GM18517 (cell line): ENCODE measurements at regions not wholly inside any gene's neighbourhood (a gene's known extent, or its start where the extent isn't known, plus 50 kb on each side); places are given as distances from the start of the nearest gene placed in this dataset.
"Not testable (repeated sequence)": the region's sequence is repeated elsewhere in the genome, so short reads cannot be mapped to it uniquely, and the experiment has no call there.

Source experiments
- ATAC-seq: cut with Tn5 transposase; IDR thresholded peaks from one replicate; pipeline ENCODE4 v1.9.1; 2021; ENCODE audit warnings: mild to moderate bottlenecking, moderate library complexity; ENCODE audit not compliant: unreplicated experiment

- no peak for ATAC-seq
Measured at GRCh38 chr11:86148345-86148747, 79.5 kb upstream of the PICALM start.

DNA sequence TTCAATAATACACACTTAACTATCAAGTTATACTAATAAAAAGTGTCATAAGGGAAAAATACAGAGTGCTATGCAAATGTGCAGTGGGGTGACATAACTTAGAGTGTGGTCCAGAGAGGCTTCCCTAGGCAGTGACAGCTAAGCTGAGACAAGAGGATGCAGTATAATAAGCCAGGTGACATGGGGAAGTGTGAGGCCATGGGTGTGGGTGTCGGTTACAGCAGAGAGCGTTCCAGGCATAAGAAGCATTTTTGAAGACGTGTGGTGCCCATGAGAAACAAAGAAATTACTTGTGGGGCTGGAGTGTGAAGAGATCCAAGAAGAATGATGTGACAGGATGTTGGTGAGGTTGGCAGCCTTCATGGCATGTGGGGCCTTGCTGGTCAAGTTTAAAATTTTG, 78.1 kb upstream of the PICALM start:
- ATAC-seq, result no peak

DNA sequence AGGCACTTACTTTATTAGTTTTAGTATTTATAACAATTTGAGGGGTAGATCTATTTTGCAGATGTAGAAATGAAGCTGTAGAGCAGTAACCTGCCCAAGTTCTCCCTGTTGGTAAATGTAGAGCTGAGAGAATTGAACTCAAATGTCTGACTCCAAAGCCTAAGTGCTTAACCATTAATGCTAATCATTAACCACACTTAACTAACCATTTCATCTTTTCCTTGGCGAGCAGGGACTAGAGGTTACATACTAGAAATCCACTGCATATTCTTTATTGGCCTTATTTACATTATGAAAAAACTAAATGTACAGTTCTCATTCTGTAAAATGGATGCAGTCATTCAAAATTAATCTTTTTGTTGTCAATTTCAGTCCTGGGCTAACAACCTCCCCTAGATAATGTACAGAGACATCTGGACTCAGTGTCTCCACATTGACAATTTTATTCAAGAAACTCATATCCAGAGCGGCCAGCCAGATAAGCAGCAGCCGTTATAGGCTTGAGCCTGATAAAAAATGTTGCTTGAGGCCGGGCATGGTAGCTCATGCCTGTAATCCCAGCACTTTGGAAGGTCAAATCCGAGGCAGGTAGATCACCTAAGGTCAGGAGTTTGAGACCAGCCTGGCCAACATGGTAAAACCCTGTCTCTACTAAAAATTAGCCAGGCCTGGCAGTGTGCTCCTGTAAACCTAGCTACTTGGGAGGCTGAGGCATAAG, 76.7 kb upstream of the PICALM start:
- ATAC-seq, result peak; percentile 46

DNA sequence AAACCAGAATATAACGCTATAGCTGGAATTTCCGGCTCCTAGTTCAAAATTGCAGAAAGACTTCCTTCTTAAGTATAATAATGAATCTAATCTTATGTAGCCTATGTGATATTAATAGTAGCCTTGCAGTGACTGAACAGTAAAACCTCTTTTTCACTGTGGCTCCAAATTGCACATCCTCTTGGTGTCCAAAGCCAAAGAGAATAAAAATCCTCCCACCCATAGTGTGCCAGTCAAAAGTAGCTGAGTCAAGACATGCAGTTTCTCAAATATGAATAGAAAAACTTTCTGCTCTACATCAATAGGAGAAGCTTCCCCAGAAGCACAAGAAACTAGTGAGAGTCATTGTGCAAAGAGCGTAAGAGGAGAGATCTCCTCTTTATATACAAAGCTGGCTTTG, 76.0 kb upstream of the PICALM start:
- no peak for ATAC-seq

GRCh38 chr11:86144087-86144486, 75.2 kb upstream of the PICALM start:
- ATAC-seq, result not testable (repeated sequence)

- ATAC-seq, result no peak
Measured at GRCh38 chr11:86143087-86144030, 74.5 kb upstream of the PICALM start.

DNA sequence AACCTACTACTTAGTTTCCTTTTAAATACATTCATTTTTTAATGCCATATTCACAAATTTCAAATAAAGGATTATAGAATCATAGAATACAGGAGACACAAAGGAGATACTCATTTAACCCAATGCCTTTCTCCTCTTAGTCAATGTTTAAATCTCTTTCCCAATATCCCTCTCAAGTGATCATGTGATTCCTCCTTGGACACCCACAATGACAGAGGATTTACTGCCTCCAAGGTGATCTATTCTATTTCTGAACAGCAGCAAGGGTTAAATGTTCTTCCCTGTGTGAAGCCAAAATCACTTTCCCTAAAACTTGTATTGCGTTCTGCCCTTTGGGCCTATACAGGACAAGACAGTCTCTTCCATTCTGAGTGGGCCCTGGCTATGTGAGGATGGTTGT, 73.3 kb upstream of the PICALM start:
- no peak for ATAC-seq

DNA sequence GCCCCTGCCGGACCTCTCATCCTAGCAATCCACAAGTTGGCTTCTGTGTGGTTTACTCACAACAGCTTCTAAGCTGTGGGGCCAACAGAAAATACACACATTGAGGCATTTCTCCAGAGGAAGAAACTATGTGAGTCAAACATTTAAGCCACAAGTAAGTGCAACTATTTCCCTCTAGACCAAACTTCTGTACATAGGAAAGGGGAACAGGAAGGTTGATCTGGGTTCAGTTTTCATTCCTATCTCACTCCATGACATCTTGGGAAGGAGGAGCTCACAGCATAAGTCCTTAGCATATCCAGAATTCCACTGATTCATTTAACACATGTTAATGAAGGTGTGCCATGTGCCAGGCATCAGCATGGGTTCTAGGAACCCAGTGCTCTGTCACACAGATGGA, 72.8 kb upstream of the PICALM start:
- ATAC-seq, result no peak

DNA sequence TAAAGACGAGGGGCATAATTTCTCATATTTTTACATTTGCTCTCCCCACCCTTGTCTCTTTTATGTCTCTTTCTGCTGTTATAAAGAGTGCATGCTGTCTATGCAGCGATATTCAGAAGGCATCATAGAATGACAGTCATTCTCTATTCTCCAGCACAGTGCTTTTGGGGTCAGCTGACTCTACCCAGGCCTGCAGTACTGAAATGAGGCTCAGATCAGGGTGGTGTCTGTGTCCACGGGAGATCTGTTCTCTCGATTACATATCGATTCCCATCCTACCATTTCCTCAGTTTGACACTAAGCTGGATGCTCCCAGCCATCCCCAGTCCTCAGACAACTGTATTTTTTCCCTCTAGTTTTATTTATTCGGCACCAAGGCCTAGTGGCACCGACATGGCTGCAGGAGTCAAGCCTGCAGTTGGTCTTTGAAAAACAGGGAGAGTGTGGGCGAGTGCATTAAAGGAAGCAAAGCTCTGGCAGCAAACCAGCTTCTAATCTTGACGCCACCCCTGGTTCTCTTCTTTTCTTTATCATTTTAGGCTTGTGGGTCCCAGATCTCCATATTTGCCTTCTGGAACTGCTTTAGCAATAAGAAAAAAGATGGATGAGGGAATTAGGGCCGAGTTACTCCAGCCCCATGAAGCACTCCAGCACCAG, 71.6 kb upstream of the PICALM start:
- no peak for ATAC-seq

- peak; percentile 75 for ATAC-seq
Measured at GRCh38 chr11:86138958-86139357, 70.1 kb upstream of the PICALM start.

DNA sequence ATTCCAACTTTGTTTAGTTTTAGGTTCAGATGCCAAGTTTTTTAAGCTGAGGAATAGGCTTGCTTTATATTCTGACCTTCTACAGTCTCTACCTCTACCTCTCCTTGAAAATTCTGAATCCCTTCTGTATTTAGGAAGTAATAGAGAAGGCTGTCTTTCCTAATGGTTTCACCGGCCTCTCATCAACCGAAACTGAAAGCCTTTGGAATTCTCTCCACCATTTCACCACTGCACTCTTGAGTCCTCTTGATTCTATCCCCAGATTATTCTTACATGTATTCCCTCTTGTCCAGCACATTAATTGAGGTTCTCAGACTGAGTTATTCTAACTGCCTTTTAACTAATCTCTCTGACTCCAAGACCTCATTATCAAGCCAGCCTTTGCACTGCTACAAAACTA, 67.7 kb upstream of the PICALM start:
- no peak for ATAC-seq

- no peak for ATAC-seq
Measured at GRCh38 chr11:86135319-86135714, 66.4 kb upstream of the PICALM start.

DNA sequence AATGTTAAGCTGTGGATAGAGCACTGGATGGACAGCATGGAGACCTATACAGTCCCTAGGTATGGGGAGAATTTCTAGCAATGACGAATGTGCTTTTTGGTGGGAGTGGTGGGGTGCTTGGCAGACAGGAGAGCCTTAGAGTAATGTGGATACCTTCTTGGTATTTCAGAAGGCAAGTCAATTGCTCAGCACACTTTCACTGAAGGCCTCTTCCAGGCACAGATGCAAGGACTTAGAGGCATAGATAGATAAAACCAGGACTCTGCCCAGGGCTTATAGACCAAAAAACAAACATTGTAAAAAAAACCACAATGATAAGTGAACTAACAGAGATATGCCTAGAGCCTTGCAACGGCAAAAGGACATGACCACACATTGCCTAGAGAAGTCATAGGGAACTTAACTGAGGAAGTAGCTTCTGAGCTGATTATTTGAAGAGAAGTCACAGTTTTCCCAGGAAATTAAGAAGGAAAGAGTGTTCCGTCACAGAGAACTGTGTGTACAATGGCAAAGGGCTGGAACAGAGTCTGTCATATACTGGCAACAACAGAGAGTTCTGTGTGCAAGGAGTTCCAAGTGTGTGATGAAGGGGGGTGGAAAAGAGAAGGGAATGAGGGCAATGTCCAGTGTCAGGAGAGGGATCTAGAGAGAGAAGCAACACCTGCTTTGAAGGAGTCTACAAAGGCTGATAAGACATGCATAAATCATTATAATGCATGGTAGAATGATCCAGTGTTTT, 65.9 kb upstream of the PICALM start:
- ATAC-seq, result no peak

GRCh38 chr11:86132667-86133249, 63.9 kb upstream of the PICALM start:
- ATAC-seq, result no peak

DNA sequence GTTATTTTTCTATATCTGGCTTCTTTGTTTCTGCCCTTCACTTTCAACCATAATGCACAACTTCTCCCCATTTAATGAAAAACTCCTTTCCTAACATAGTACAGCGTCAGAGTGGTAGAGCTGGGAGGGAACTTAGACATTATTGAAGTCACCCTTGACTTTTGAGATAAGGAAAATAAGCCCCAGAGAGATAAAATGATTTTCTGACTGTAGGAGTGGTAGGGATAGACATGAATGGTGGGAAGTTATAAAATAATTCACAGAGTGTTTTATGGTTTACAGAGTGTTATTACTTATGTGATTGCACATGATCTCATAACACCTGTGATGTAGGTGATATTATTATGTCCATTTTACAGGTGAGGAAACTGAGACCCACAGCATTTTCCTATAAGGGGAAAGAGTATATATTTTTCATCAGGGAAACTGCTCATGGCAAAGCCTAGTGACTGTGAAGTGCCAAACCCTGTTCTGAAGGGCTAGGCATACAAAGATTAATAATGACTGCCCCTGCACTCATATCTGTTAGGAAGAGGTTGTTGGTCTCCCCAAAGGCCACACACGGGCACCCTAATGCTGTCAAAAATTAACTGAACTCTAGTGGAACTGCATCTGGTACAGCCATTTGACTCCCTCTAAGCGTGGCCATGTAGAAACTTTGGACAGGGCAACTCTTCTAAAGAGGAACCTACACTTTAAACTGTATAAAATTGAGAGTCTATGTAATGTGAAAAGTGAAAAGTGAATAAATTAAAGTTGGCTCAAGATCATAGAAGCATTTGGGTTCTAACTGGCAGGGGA, 61.1 kb upstream of the PICALM start:
- no peak for ATAC-seq

GRCh38 chr11:86128914-86129313, 60.0 kb upstream of the PICALM start:
- ATAC-seq, result no peak

- no peak for ATAC-seq
Measured at GRCh38 chr11:86126862-86127261, 58.0 kb upstream of the PICALM start.

DNA sequence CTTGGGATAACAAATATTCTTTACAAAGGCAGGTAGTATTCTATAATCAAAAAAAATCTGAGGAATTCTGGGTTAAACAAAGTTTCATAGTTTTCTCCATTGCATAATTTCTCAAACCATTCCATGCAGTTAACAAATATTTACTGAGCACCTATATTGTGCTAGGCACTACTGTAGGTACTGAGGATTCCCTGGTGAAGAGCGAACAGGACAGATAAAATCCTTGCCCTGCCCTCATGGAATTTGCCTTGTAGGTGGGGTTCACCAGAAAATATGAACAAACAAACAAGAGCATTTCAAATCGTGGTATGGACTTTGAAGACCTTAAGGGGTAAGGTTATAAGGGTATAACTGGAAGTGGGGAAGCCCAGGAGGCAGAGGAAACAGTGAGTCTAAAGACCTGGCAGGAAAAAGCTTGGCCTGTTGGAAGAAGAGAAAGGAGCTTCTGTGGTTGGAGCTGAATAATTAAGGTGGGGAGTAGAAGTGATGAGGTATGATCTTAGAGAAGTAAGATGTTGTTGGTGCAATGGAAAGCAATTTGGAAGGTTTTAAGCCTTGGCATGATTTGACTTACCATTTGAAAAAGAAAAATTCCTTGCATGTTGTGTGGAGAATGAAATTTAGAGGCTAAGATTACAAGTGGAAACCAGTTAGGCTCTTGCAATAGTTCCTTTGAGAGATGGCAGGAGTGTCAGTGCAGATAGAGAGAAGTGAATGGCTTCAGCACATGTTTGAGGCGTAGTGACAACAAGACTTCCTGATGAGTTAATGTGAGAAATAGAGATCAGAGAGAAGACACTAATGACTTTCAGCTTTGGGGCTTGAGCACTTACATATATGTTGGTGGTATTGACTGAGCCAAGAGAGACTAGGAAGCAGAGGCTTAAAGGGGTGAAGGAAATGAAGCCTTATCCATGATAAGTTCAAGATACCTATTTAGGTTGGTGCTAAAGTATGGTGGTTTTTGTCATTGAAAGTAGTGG, 55.7 kb upstream of the PICALM start:
- peak; percentile 57 for ATAC-seq

GRCh38 chr11:86122773-86123172, 53.9 kb upstream of the PICALM start:
- ATAC-seq, result no peak
